ENCODE measurements at regions not wholly inside any gene's neighbourhood (a gene's known extent, or its start where the extent isn't known, plus 50 kb on each side); places are given as distances from the start of the nearest gene placed in this dataset.

DNA sequence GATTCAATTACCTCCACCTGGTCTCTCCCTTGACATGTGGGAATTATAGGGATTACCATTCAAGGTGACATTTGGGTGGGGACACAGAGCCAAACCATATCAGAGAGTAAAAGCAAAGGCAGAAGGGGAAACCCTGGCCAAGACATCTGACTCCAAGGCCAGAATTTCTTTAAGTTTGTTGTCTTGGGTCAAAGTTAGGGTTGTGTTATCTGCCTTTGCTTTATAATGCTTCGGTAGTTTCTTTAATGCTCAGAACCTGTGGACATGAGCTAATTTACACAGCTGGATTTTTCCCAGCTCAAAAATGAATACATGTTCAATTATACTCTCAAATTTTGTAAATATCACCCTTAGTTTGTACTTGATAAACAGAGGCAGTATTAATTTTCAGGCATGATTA, 1074.4 kb downstream of the ADGRL2 start:
- TF ChIP-seq, protein P1, sequence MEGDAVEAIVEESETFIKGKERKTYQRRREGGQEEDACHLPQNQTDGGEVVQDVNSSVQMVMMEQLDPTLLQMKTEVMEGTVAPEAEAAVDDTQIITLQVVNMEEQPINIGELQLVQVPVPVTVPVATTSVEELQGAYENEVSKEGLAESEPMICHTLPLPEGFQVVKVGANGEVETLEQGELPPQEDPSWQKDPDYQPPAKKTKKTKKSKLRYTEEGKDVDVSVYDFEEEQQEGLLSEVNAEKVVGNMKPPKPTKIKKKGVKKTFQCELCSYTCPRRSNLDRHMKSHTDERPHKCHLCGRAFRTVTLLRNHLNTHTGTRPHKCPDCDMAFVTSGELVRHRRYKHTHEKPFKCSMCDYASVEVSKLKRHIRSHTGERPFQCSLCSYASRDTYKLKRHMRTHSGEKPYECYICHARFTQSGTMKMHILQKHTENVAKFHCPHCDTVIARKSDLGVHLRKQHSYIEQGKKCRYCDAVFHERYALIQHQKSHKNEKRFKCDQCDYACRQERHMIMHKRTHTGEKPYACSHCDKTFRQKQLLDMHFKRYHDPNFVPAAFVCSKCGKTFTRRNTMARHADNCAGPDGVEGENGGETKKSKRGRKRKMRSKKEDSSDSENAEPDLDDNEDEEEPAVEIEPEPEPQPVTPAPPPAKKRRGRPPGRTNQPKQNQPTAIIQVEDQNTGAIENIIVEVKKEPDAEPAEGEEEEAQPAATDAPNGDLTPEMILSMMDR (IDR thresholded peaks at IDR 0.05; ENCODE audit: low read depth, low read length, poor library complexity, severe bottlenecking) = no peak
- TF ChIP-seq EZH2phosphoT487 (IDR thresholded peaks at IDR 0.05; ENCODE audit: borderline replicate concordance, low read length) = no peak
